Prostate gland (tissue), 2 donors: ENCODE measurements at regions not wholly inside any gene's neighbourhood (a gene's known extent, or its start where the extent isn't known, plus 50 kb on each side); places are given as distances from the start of the nearest gene placed in this dataset.

Experiments used
- DNase-seq: peaks from one replicate; pipeline ENCODE4 v3.0.0-alpha.2; 2019; ENCODE audit warnings: low spot score
- H3K27ac ChIP-seq, 2 donors: fragments of 200-600 bp; sonication (generic); 2 replicates each; pipeline ENCODE4 v1.5.1; 2017 to 2019
- H3K27me3 ChIP-seq: fragments of 200-600 bp; sonication (generic); replicated peaks from 2 replicates; pipeline ENCODE4 v1.5.1; 2019; ENCODE audit not compliant: insufficient read depth
- H3K36me3 ChIP-seq, 2 donors: fragments of 200-600 bp; sonication (generic); 1 replicate in 1 of 2; 2 replicates in 1 of 2; pipeline versions ENCODE4 v1.5.1 to v1.8.1; 2017 to 2019
- H3K4me1 ChIP-seq: fragments of 200-600 bp; sonication (generic); replicated peaks from 2 replicates; pipeline ENCODE4 v1.5.1; 2019
- H3K4me3 ChIP-seq, 2 donors: fragments of 200-600 bp; sonication (generic); 2 replicates each; pipeline ENCODE4 v1.5.1; 2017 to 2019
- H3K9me3 ChIP-seq: fragments of 200-600 bp; sonication (generic); 2 replicates; pipeline ENCODE4 v1.5.1; 2017
- CTCF ChIP-seq, 4 experiments: fragments of 200-600 bp in 2 of 4; fragments of 450-650 bp in 2 of 4; sonication (generic) in 2 of 4; IDR thresholded peaks; 1 replicate in 3 of 4; 2 replicates in 1 of 4; pipeline ENCODE4 v1.5.1; 2016 to 2019; ENCODE audit warnings: antibody characterized with exemption in 4 of 4, mild to moderate bottlenecking in 2 of 4, moderate library complexity in 2 of 4
- POLR2A ChIP-seq: fragments of 450-650 bp; IDR thresholded peaks from one replicate; pipeline ENCODE4 v1.6.1; 2016; ENCODE audit warnings: antibody characterized with exemption, mild to moderate bottlenecking
- POLR2AphosphoS5 ChIP-seq: sonication (generic); formaldehyde crosslinking; IDR thresholded peaks from one replicate; pipeline ENCODE4 v1.6.1; 2017; ENCODE audit warnings: antibody characterized with exemption
- WGBS: methylation state at CpG from one replicate; pipeline ENCODE4 v1.1.5; 2018; 5-methylcytosine and 5-hydroxymethylcytosine counted together
- intact Hi-C: fragments of 100-400 bp; cut with DNase I; formaldehyde crosslinking; loops from one replicate; pipeline ENCODE4 v1.14.2; 2022

GRCh38 chr6:170125456-170126300, 165.2 kb downstream of the DLL1 start:
- intact Hi-C loops: no loop called here
- H3K27me3 ChIP-seq: no peaks in the 10 kb centered on the region
- peaks cover 6% of the 10 kb centered on the region for H3K4me1 ChIP-seq
- WGBS: 90% methylated on average over 24 of the region's 27 CpGs
- H3K36me3 ChIP-seq: no peaks in the 10 kb centered on the region
- peak overlapping the region; percentile 40 to 59 for H3K27ac ChIP-seq
- H3K4me3 ChIP-seq: no peak overlapping the region
- no peak for DNase-seq
- no peaks in the 10 kb centered on the region for H3K9me3 ChIP-seq
- no peak for TF ChIP-seq POLR2AphosphoS5
- no peak for TF ChIP-seq CTCF (IDR thresholded peaks at IDR 0.05)

GRCh38 chr6:170124836-170125235, 166.0 kb downstream of the DLL1 start:
- Histone ChIP-seq H3K27me3 (no peaks in the 10 kb centered on the region), H3K4me1 (peaks cover 6% of the 10 kb centered on the region), H3K36me3 (no peaks in the 10 kb centered on the region), H3K4me3 (no peak overlapping the region), H3K27ac (peak overlapping the region; percentile 40 to 59), H3K9me3 (no peaks in the 10 kb centered on the region)
- 49% methylated on average over 5 of the region's 5 CpGs for WGBS
- intact Hi-C loops: no loop called here
- TF ChIP-seq POLR2AphosphoS5: peak; percentile 78
- TF ChIP-seq CTCF (IDR thresholded peaks at IDR 0.05): no peak
- DNase-seq: peak; percentile 79

- Histone ChIP-seq H3K36me3 (no peaks in the 10 kb centered on the region), H3K4me1 (peaks cover under 1% of the 10 kb centered on the region), H3K27ac (peak overlapping the region; percentile 29 to 59), H3K4me3 (no peak overlapping the region), H3K27me3 (no peaks in the 10 kb centered on the region), H3K9me3 (no peaks in the 10 kb centered on the region)
- TF ChIP-seq POLR2A (no peak), CTCF (IDR thresholded peaks at IDR 0.05) (no peak), POLR2AphosphoS5 (no peak)
- DNase-seq: no peak
- intact Hi-C loops: no loop called here
- WGBS: 90% methylated on average over 2 of the region's 2 CpGs
Measured at GRCh38 chr6:170124150-170124549, 166.7 kb downstream of the DLL1 start.

- Histone ChIP-seq H3K4me3 (no peak overlapping the region), H3K27me3 (no peaks in the 10 kb centered on the region), H3K36me3 (no peaks in the 10 kb centered on the region), H3K9me3 (no peaks in the 10 kb centered on the region), H3K4me1 (no peaks in the 10 kb centered on the region), H3K27ac (no peak overlapping the region)
- DNase-seq: no peak
- intact Hi-C loops: no loop called here
- WGBS: 46% methylated on average over 1 of the region's 1 CpG
- TF ChIP-seq CTCF (IDR thresholded peaks at IDR 0.05) (no peak), POLR2AphosphoS5 (no peak), POLR2A (no peak)
Measured at GRCh38 chr6:170122651-170123050, 168.2 kb downstream of the DLL1 start.
